ENCODE measurements at regions not wholly inside any gene's neighbourhood (a gene's known extent, or its start where the extent isn't known, plus 50 kb on each side); places are given as distances from the start of the nearest gene placed in this dataset.
A peak's percentile ranks its signal among the peaks of the same experiment; 100 is the strongest.

DNA sequence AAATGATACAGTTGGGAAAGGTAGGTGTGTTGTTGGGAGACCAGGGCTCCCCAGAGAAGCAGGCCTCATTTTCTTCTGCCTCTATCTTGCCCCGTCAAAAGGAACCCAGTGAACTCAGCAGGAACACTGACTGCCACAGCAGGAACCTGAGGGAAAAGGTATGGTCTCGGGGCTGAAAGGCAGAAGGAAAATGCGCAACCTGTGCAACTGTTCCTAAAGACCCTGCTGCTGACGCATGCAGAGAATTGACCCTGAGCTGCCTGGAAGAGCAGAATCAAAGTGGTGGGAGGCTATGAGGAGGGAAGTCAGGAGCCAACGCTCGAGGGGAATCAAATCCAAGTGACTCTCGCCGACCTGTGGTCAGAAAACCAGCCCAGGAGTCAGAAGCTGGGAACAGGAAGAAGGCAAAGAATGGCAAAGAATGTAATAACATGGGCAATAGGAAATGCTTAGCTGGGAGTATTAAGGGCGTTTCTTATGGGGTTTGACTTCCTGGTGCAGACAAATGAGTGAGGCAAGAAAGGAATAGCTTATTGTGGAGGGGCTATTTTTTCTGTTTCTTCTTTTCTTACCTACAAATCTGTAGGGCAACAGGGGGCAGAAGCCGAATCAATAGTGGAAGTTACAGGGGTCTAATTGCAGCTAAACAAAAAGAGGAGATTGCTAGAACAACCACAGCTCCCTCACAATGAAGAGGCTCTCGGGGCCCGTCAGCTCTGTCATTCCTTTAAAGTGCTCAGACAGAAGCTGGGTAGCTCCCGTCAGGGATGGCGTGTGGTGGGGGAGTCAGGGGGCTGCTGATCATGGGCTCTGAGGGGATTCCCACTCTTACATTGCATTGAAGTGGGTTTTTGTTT is 65.4 kb upstream of the DLG1 start:
- DNase-seq (ENCODE audit: low spot score) (peak; percentile 35), ATAC-seq (peak; percentile 64), FAIRE-seq (no peak)
- no peaks in the 10 kb centered on the region for H3K27me3 ChIP-seq (ENCODE audit: control insufficient read depth in 1 of 2, insufficient read depth in 2 of 2, low read length in 2 of 2)
- peaks cover 19% of the 10 kb centered on the region for H3K9me3 ChIP-seq (ENCODE audit: low read length)
- H3K4me2 ChIP-seq (ENCODE audit: low read depth, low read length) = peak overlapping the region; percentile 90
- no peaks in the 10 kb centered on the region for H3K79me2 ChIP-seq (ENCODE audit: insufficient read depth, low read length)
- no peaks in the 10 kb centered on the region for H4K20me1 ChIP-seq (ENCODE audit: insufficient read depth, low read length)
- peak overlapping the region; percentile 58 for H3K9ac ChIP-seq (ENCODE audit: insufficient read depth, low read depth, low read length)
- peaks cover 60% of the 10 kb centered on the region for H3K4me1 ChIP-seq (ENCODE audit: insufficient read depth, low read length)
- intact Hi-C loops (cut with micrococcal nuclease; ENCODE audit: unreplicated experiment) (loop anchor here (2.0 kb wide), 1 partner anchor 65 kb away; the partner anchor contains the start of gene DLG1), in situ Hi-C loops (cut with HindIII; ENCODE audit: extremely low pct_ligation_motif_present, low pct_unique_long_range_greater_than_20kb) (loop anchor here (5.0 kb wide), 1 partner anchor 66 kb away; the partner anchor contains the start of gene DLG1)
- H3K4me3 ChIP-seq (replicated peaks in 1 of 3; ENCODE audit: insufficient read depth in 1 of 3, low read depth in 2 of 3, low read length in 3 of 3) = peak overlapping the region; percentile 22 to 62 (median 25); a peak in 5 of 6 replicates
- POLR2A ChIA-PET = interaction anchor here (1.0 to 2.9 kb wide), 20 partner anchors 9 to 157 kb away, joined by 3 to 51 read pairs (median 11); partner anchors contain the start of gene DLG1
- peak overlapping the region; percentile 81 for H3K27ac ChIP-seq (ENCODE audit: extremely low read length, insufficient read depth, low read length)
- WGBS (ENCODE audit: low lambda C conversion rate) = 38% methylated on average over 14 of the region's 14 CpGs
- TF ChIP-seq NKX3-1 (CRISPR knock-in tag; IDR thresholded peaks at IDR 0.05) (no peak), ARID2 (CRISPR knock-in tag; IDR thresholded peaks at IDR 0.05; ENCODE audit: borderline replicate concordance) (peak; percentile 71; the same call in 1 of the 2 replicates), ZNF234 (CRISPR knock-in tag; conservative IDR thresholded peaks at IDR 0.05) (peak; percentile 31; the same call in 1 of the 2 replicates), ZNF83 (CRISPR knock-in tag; IDR thresholded peaks at IDR 0.05; ENCODE audit: borderline replicate concordance) (no peak), POLR2A (IDR thresholded peaks at IDR 0.05; ENCODE audit: insufficient read depth in 1 of 2, low read depth in 2 of 2, low read length in 2 of 2) (peak in 1 of 2 experiments; percentile 12; a peak in 1 of 4 replicates), ZNF335 (CRISPR knock-in tag; IDR thresholded peaks at IDR 0.05) (no peak), SNAPC4 (CRISPR knock-in tag; IDR thresholded peaks at IDR 0.05) (0 out of 2 replicates have a peak, but pooled peaks have one; percentile 30), NFATC3 (CRISPR knock-in tag; IDR thresholded peaks at IDR 0.05) (0 out of 2 replicates have a peak, but pooled peaks have one; percentile 43), ZMYM3 (CRISPR knock-in tag; IDR thresholded peaks at IDR 0.05) (peak; percentile 43), CHD2 (IDR thresholded peaks at IDR 0.05; ENCODE audit: low read depth, low read length) (no peak), KDM6A (CRISPR knock-in tag; IDR thresholded peaks at IDR 0.05; ENCODE audit: low read depth) (0 out of 2 replicates have a peak, but pooled peaks have one; percentile 1), SMAD9 (CRISPR knock-in tag; IDR thresholded peaks at IDR 0.05) (peak; percentile 72; the same call in 1 of the 2 replicates), ZNF598 (CRISPR knock-in tag; IDR thresholded peaks at IDR 0.05; ENCODE audit: borderline replicate concordance) (0 out of 2 replicates have a peak, but pooled peaks have one; percentile 43)
- TF ChIP-seq, protein P1, sequence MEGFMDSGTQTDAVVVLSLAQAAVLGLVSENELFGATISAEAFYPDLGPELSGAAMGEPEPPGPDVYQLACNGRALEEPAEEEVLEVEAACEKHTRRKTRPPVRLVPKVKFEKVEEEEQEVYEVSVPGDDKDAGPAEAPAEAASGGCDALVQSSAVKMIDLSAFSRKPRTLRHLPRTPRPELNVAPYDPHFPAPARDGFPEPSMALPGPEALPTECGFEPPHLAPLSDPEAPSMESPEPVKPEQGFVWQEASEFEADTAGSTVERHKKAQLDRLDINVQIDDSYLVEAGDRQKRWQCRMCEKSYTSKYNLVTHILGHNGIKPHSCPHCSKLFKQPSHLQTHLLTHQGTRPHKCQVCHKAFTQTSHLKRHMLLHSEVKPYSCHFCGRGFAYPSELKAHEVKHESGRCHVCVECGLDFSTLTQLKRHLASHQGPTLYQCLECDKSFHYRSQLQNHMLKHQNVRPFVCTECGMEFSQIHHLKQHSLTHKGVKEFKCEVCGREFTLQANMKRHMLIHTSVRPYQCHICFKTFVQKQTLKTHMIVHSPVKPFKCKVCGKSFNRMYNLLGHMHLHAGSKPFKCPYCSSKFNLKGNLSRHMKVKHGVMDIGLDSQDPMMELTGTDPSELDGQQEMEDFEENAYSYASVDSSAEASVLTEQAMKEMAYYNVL (CRISPR knock-in tag; IDR thresholded peaks at IDR 0.05; ENCODE audit: borderline replicate concordance) = 0 out of 2 replicates have a peak, but pooled peaks have one; percentile 13
- TSS peak; percentile 93 for BruUV-seq (replicated peaks)
- H2AFZ ChIP-seq (ENCODE audit: low read length) = peak overlapping the region; percentile 60
- H3K36me3 ChIP-seq (replicated peaks in 1 of 2; ENCODE audit: control insufficient read depth in 1 of 2, insufficient read depth in 2 of 2, low read length in 2 of 2) = no peaks in the 10 kb centered on the region
- CTCF ChIA-PET (ENCODE audit: low intra/inter-chr PET ratio, low total read pairs) = no interaction called here

Measured in HepG2 (cell line).